SJSA1 (cell line): ENCODE measurements at regions not wholly inside any gene's neighbourhood (a gene's known extent, or its start where the extent isn't known, plus 50 kb on each side); places are given as distances from the start of the nearest gene placed in this dataset.
"Not testable (repeated sequence)": the region's sequence is repeated elsewhere in the genome, so short reads cannot be mapped to it uniquely, and the experiment has no call there.

Source experiments
- DNase-seq, 2 experiments: peaks; one replicate each; pipeline ENCODE4 v3.0.0-alpha.2; 2015 to 2020; ENCODE audit warnings: low spot score in 2 of 2, low read depth in 1 of 2
- H3K27ac ChIP-seq: fragments of 250-450 bp; sonication (Bioruptor Pico); 2 replicates; pipeline ENCODE4 v1.5.1; 2020; ENCODE audit warnings: mild to moderate bottlenecking, moderate library complexity
- H3K27me3 ChIP-seq: fragments of 250-450 bp; sonication (Bioruptor Pico); replicated peaks from 2 replicates; pipeline ENCODE4 v1.5.1; 2020; ENCODE audit warnings: mild to moderate bottlenecking, moderate library complexity
- H3K36me3 ChIP-seq: fragments of 250-450 bp; sonication (Bioruptor Pico); 2 replicates; pipeline ENCODE4 v1.5.1; 2020; ENCODE audit warnings: mild to moderate bottlenecking
- H3K4me1 ChIP-seq: fragments of 250-450 bp; sonication (Bioruptor Pico); replicated peaks from 2 replicates; pipeline ENCODE4 v1.6.1; 2021; ENCODE audit warnings: mild to moderate bottlenecking
- H3K4me3 ChIP-seq: fragments of 250-450 bp; sonication (Bioruptor Pico); 2 replicates; pipeline ENCODE4 v1.5.1; 2020; ENCODE audit warnings: mild to moderate bottlenecking
- H3K9me3 ChIP-seq: fragments of 250-450 bp; sonication (Bioruptor Pico); replicated peaks from 2 replicates; pipeline ENCODE4 v1.5.1; 2020; ENCODE audit warnings: mild to moderate bottlenecking

DNA sequence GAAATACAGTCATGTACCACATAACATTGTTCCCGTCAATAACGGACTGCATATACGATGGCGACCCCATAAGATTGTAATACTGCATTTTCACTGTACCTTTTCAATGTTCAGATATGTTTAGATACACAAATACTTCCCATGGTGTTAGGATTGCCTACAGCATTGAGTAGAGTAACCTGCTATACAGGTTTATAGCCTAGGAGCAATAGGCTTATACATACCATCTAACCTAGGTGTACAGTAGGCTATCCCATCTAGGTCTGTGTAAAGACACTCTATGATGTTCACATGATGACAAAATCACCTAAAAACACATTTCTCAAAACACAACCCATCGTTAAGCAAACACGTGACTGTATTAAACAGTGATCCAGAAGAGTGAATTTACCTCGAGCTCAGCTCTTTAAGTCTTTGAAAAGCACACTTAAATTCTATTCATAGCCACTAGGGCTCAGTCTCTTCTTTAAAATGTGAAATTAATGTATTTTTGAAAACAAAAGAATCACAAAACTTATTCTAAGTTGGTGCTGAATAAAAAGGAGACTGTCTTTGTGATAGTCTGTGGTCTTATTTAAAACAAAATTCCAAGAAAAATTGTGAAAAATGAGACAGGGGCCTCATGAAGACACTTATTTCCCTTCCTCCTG is 239.1 kb upstream of the ARID2 start:
- Histone ChIP-seq H3K27me3 (no peaks in the 10 kb centered on the region), H3K4me1 (no peaks in the 10 kb centered on the region), H3K4me3 (no peak overlapping the region), H3K27ac (no peak overlapping the region), H3K9me3 (no peaks in the 10 kb centered on the region), H3K36me3 (no peaks in the 10 kb centered on the region)
- DNase-seq, result no peak

DNA sequence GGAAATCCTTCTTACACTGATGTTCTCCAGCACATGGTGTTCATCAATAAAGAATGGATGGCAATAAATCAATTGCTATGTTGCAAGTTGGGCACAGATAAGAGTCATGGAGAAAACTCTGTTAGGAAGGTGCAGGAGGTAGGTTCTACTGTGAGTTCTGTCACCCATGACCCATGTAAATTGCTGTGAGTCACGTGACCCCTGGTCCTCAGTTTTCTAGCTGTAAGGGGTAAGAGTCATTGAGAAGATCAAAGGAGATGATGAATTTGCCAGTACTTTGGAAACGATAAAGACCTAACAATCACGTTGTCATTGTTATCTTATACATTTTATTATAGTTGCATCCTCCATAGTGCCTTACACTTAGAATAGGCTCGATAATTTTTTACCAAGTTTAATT is 235.2 kb upstream of the ARID2 start:
- Histone ChIP-seq H3K4me3 (no peak overlapping the region), H3K27me3 (no peaks in the 10 kb centered on the region), H3K9me3 (no peaks in the 10 kb centered on the region), H3K36me3 (no peaks in the 10 kb centered on the region), H3K27ac (no peak overlapping the region), H3K4me1 (no peaks in the 10 kb centered on the region)
- no peak for DNase-seq

DNA sequence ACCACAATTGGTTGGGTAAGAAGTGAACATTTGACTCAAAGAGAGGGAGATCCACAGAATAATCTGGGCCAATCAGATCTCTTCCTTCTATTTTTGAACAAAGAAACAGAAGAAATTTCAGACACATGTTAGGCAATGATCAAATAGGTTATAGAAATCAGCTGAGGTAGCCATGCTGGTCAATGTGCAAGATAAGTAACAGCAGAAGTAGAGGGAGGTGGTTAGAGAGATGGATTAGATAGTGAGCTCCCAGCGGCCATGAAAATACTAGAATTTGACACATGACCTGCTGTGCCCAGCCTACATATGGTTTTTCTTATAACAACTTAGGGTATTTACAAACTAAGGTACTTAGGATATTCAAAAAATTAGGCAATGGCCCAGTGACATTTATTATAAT is 230.9 kb upstream of the ARID2 start:
- Histone ChIP-seq H3K27ac (no peak overlapping the region), H3K4me3 (no peak overlapping the region), H3K9me3 (no peaks in the 10 kb centered on the region), H3K27me3 (no peaks in the 10 kb centered on the region), H3K36me3 (no peaks in the 10 kb centered on the region), H3K4me1 (no peaks in the 10 kb centered on the region)
- DNase-seq, result no peak

DNA sequence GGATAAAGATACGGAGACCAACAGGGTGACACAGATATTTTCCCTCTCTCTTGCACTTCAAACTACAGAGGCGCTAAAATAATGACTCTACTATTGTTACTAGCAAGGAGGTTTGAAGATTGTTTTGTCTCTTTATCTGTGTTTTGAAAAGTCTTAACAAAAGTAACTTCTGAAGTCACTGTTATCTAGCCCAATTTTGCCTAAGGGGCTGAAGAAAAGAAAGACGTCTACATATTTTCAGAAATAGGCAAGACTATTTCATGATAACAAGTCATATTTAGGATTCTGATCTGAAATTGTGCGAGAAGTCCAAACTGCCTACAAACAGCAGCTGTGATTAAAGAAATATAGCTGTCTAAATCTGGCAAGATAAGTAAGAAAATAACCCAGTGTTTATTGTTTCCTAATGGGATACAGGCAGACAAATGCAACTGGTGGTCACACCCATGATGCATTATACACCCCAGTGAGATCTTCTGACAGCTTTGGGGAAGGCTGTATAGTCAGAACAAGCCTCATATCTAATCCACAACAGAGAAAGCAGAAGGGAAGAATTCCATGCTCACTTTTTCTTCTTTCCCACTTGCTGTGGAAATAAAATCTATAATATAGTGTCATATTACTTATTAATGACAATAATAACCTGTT is 226.9 kb upstream of the ARID2 start:
- no peaks in the 10 kb centered on the region for H3K9me3 ChIP-seq
- H3K27me3 ChIP-seq, result no peaks in the 10 kb centered on the region
- no peak overlapping the region for H3K4me3 ChIP-seq
- DNase-seq, result no peak
- no peaks in the 10 kb centered on the region for H3K36me3 ChIP-seq
- no peaks in the 10 kb centered on the region for H3K4me1 ChIP-seq
- no peak overlapping the region for H3K27ac ChIP-seq

DNA sequence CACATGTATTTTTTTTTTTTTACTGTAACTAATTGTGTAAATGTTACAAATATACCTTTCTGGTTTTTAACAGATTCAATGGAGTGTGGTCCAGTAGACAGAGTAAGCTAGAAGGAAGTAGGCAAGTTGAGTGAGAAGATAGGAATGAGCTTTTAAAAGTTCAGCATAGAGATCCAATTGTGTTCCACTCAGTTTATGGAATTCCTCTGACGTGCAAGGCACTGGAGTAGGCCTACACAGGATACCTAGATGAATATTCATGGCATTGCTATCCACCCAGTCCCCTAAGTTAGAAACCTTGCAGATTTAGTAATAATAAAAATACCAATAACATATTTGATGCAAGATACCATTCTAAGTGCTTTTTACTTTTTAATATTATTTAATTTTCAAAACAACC is 225.6 kb upstream of the ARID2 start:
- H3K36me3 ChIP-seq, result no peaks in the 10 kb centered on the region
- H3K4me3 ChIP-seq, result no peak overlapping the region
- DNase-seq, result no peak
- H3K27ac ChIP-seq, result no peak overlapping the region
- H3K9me3 ChIP-seq, result no peaks in the 10 kb centered on the region
- H3K4me1 ChIP-seq, result no peaks in the 10 kb centered on the region
- H3K27me3 ChIP-seq, result no peaks in the 10 kb centered on the region

DNA sequence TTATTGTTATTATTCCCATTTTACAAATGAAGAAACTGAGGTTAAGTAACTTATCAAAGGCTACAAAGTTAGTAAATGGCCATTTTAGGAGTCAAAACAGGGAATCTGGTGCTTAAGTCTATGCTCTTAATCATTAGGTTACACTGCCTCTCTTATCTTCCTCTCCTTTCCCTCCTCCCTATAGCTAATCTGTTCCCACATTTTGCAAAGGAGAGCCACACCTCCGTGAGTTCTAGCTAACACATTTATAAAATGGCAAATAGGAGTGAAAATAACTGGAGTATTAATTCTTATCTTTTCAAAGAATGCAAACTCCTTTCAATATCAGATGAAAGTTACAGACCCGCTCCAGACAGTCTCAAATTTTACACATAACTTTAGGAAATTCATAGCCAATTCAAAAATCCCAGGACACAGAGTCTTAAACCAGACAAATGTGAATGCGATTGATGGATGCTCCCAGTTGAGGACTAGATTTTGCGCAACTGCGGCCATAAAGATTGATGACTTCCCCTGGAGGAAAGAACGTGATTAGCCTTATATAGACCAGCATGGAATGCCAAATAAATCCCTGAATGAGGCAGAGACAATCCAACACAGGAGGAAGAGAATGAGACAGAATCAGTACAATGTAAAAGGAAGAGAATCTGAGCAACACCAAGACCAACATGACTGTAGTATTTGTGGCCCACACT is 225.0 kb upstream of the ARID2 start:
- H3K9me3 ChIP-seq, result no peaks in the 10 kb centered on the region
- H3K4me1 ChIP-seq, result no peaks in the 10 kb centered on the region
- no peak overlapping the region for H3K27ac ChIP-seq
- H3K36me3 ChIP-seq, result no peaks in the 10 kb centered on the region
- no peak for DNase-seq
- no peak overlapping the region for H3K4me3 ChIP-seq
- no peaks in the 10 kb centered on the region for H3K27me3 ChIP-seq

DNA sequence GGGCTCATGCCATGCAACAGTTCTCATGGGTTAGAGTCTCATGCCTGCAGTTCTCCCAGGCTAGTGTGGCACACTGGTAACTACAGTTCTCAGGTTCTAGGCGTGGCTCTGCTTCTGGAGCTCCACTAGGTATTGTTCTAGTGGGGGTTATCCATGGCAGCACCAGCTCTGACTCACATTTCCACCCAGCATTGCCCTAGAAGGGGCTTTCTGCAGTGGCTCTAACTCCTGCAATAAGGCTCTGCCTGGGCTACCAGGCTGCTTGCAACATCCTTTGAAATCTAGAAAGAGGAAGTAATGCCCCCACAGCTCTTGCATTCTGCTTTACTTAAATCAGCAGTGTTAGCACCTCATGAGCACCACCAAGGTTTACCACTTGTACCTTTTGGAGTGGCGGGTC is 220.3 kb upstream of the ARID2 start:
- Histone ChIP-seq H3K4me3 (no peak overlapping the region), H3K36me3 (no peaks in the 10 kb centered on the region), H3K4me1 (no peaks in the 10 kb centered on the region), H3K27me3 (no peaks in the 10 kb centered on the region), H3K27ac (no peak overlapping the region), H3K9me3 (no peaks in the 10 kb centered on the region)
- DNase-seq, result no peak

DNA sequence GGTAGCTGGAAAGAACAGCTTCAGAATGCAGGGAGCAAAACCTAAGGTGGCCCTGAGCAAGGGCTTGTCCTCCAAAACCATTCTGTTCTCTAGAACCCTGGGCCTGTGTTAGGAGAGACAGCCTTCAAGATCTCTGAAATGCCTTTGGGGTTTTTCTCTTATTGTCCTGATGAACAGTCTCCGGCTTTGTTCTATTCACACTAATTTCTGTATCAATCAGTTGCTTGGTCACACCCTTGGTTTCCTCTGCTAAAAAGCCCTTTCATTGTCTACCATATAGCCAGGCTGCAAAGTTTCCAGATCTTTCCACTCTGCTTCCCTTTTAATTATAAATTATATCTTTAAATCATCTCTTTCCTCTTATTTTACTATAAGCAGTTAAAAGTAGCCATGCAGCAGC is 219.9 kb upstream of the ARID2 start:
- no peak for DNase-seq
- Histone ChIP-seq H3K36me3 (no peaks in the 10 kb centered on the region), H3K4me1 (no peaks in the 10 kb centered on the region), H3K27ac (no peak overlapping the region), H3K9me3 (no peaks in the 10 kb centered on the region), H3K4me3 (no peak overlapping the region), H3K27me3 (no peaks in the 10 kb centered on the region)

DNA sequence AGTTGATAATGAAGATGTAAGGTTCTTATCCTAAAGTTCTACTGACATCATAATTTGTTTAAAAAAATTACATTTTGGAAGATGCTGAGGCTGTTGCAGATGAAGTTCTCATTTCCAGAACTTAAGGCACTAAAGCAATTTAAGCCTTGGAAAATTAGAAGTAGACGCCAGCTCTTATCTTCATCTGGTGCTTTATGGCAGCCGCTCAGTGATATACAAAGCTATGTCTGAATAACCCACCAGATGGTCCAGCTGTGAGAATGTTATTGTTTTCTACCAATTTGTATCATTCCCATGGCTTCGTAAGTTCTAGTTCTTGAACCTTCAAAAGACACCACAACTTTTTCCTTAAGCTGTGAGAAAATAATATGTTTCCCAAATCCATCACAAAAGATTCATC is 212.1 kb upstream of the ARID2 start:
- no peak for DNase-seq
- Histone ChIP-seq H3K27me3 (no peaks in the 10 kb centered on the region), H3K27ac (no peak overlapping the region)

DNA sequence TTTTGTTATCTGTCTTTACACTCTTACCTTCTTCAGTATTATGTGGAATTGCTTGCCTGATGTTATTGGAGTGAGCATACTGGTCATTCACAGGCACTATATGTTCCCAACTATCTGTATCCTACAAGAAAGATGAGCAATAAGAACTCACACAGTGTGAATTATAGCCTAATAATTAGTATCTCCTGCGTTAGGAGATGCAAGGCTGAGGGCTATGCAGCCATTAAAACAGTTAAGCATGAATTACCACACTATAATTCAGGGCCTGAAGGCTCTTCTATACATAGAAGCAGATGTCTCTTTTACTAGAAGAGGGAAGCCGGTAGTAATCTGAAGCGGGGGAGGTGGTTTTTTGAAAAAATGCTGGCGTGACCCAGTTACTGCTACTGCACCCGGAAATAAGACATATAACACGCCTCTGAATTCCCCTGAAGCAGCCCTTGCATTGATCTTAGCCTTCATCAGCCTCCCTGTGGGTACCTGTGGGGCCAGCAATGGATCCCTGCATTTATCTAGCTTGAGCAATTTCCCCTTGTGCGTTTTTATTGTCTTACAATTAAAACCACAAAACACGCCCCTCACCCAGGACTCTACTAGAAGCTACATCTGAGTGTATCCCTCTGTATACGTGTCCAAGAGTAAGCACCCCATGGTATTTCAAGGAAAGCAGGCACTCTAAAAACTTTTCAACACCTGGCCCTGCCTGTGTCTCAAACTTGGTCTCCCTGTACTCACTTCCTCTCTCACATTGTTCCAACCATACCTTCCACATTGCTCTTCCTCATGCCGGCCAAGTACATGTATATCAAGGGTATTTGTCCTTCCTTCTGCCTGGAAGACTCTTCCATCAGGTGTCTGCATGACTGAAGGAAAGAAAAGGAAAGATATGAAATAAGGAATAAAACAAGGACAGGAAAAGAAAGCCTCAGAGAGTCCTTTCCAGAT is 210.9 kb upstream of the ARID2 start:
- Histone ChIP-seq H3K27me3 (no peaks in the 10 kb centered on the region), H3K36me3 (no peaks in the 10 kb centered on the region), H3K4me3 (no peak overlapping the region), H3K9me3 (no peaks in the 10 kb centered on the region), H3K4me1 (no peaks in the 10 kb centered on the region), H3K27ac (no peak overlapping the region)
- DNase-seq, result no peak

More for the DNA sequence above, 212.1 kb upstream of the ARID2 start:
- Histone ChIP-seq H3K4me3 (no peak overlapping the region), H3K36me3 (no peaks in the 10 kb centered on the region), H3K9me3 (no peaks in the 10 kb centered on the region), H3K4me1 (no peaks in the 10 kb centered on the region)

DNA sequence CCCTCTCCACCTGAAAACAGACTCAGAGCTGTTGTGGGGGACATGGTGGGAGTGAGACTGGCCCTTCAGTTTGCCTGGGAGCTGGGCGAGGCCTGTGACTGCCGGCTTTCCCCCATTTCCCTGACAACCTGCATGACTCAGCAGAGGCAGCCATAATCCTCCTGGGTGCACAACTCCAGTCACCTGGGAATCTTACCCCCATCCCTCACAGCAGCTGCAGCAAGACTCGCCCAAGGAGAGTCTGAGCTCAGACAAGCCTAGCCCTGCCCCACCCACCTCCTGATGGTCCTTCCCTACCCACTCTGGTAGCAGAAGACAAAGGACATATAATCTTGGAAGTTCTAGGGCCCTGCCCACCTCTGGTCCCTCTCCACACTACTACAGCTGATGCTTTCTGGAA is 207.3 kb upstream of the ARID2 start:
- Histone ChIP-seq H3K4me3 (no peak overlapping the region), H3K36me3 (no peaks in the 10 kb centered on the region), H3K4me1 (no peaks in the 10 kb centered on the region), H3K27ac (no peak overlapping the region), H3K27me3 (no peaks in the 10 kb centered on the region), H3K9me3 (no peaks in the 10 kb centered on the region)
- no peak for DNase-seq

DNA sequence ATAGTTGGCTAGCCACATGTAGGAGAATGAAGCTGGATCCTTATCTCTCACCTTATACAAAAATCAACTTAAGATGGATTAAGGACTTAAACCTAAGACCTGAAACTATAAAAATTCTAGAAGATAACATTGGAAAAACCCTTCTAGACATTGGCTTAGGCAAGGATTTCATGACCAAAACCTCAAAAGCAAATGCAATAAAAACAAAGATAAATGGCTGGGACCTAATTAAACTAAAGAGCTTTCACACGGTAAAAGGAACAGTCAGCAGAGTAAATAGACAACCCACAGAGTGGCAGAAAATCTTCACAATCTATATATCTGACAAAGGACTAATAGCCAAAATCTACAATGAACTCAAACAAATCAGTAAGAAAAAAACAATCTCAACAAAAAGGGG is 202.7 kb upstream of the ARID2 start:
- not testable (repeated sequence) for H3K9me3 ChIP-seq, DNase-seq, H3K27me3 ChIP-seq, H3K36me3 ChIP-seq, H3K4me3 ChIP-seq, H3K4me1 ChIP-seq, H3K27ac ChIP-seq

DNA sequence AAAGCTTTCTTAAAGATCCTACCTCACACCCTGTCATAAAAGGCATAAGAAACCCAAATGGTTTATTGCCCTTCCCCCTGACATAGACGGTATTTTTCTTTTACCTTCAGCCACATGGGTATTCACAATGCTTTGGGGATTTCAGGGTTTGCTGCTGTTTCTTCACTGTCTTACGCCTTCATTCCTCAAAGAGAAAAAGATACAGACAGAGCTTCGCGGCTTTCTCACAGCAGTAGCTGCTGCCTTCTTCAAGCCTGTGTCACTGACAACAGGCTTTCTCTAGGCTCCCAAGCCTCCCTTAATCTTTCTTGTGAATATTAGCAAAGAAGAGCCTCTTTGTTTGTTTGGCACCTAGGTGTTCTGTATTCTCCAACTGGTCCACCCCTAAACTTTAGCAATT is 197.4 kb upstream of the ARID2 start:
- Histone ChIP-seq H3K27me3 (no peaks in the 10 kb centered on the region), H3K9me3 (no peaks in the 10 kb centered on the region), H3K4me3 (no peak overlapping the region), H3K27ac (no peak overlapping the region), H3K36me3 (no peaks in the 10 kb centered on the region), H3K4me1 (no peaks in the 10 kb centered on the region)
- no peak for DNase-seq
